ENCODE measurements at regions not wholly inside any gene's neighbourhood (a gene's known extent, or its start where the extent isn't known, plus 50 kb on each side); places are given as distances from the start of the nearest gene placed in this dataset.

DNA sequence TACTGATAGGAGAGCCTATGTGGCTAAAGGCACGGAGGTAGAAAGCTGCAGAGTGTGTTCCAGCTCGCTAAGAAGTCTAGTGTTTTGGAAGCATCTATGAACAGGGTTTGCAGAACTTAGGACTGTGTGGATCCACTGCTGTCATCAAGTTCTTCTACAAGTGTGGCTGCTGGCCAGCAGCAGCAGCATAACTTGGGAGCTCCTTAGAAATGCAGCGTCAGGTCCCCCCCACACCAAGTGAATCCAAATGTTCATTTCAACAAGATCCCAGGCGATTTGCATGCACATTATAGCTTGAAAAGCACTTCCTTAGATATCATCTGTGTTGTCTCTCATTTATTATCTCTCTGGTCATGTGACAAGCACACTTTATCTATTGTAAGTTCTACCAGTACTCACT lies 131.9 kb upstream of the SHISA6 start:
- TF ChIP-seq CTCF (IDR thresholded peaks at IDR 0.05) (no peak), EP300 (IDR thresholded peaks at IDR 0.05) (no peak)

Measured in ovary (tissue), 3 donors.